Upper lobe of left lung (tissue), 6 donors: ENCODE measurements at regions not wholly inside any gene's neighbourhood (a gene's known extent, or its start where the extent isn't known, plus 50 kb on each side); places are given as distances from the start of the nearest gene placed in this dataset.
"Not testable (repeated sequence)": the region's sequence is repeated elsewhere in the genome, so short reads cannot be mapped to it uniquely, and the experiment has no call there.

ENCODE experiments used
- ATAC-seq, 2 donors: fragments of 200-7000 bp; cut with Tn5 transposase; one replicate each; pipeline ENCODE4 v1.9.1; 2022; ENCODE audit warnings: mild to moderate bottlenecking in 2 of 2, moderate library complexity in 2 of 2; ENCODE audit not compliant: low FRiP score in 2 of 2
- DNase-seq, 2 donors: peaks; one replicate each; pipeline ENCODE4 v3.0.0-alpha.2; 2019 to 2020
- H3K27ac ChIP-seq, 4 donors: fragments of 200-600 bp; sonication (generic); one replicate each; pipeline ENCODE4 v1.5.1; 2016 to 2019
- H3K27me3 ChIP-seq, 4 donors: fragments of 200-600 bp; sonication (generic); one replicate each; pipeline ENCODE4 v1.5.1; 2017 to 2019
- H3K36me3 ChIP-seq, 4 donors: fragments of 200-600 bp; sonication (generic); one replicate each; pipeline ENCODE4 v1.5.1; 2016 to 2019
- H3K4me1 ChIP-seq, 4 donors: fragments of 200-600 bp; sonication (generic); one replicate each; pipeline ENCODE4 v1.5.1; 2018 to 2019
- H3K4me3 ChIP-seq, 4 donors: fragments of 200-600 bp; sonication (generic); one replicate each; pipeline ENCODE4 v1.5.1; 2017 to 2019; ENCODE audit warnings: mild to moderate bottlenecking in 2 of 4, moderate library complexity in 1 of 4
- H3K9me3 ChIP-seq, 4 donors: fragments of 200-600 bp; sonication (generic); one replicate each; pipeline ENCODE4 v1.5.1; 2018 to 2019
- EP300 ChIP-seq, 4 donors: sonication (generic); formaldehyde crosslinking; IDR thresholded peaks; one replicate each; pipeline ENCODE4 v1.5.1; 2017; ENCODE audit warnings: antibody characterized with exemption in 4 of 4, control low read depth in 2 of 4
- POLR2A ChIP-seq, 4 donors: fragments of 450-650 bp; IDR thresholded peaks; one replicate each; pipeline ENCODE4 v1.5.1; 2016 to 2017; ENCODE audit warnings: antibody characterized with exemption in 4 of 4, mild to moderate bottlenecking in 2 of 4
- POLR2AphosphoS5 ChIP-seq, 2 donors: sonication (generic); formaldehyde crosslinking; IDR thresholded peaks; one replicate each; pipeline ENCODE4 v1.5.1; 2017; ENCODE audit warnings: antibody characterized with exemption in 2 of 2
- WGBS, 2 donors: methylation state at CpG; one replicate each; pipeline ENCODE4 v1.1.5; 2017 to 2018; 5-methylcytosine and 5-hydroxymethylcytosine counted together
- TF ChIP-seq, protein P1 (sequence below), 6 experiments: fragments of 450-650 bp in 4 of 6; fragments of 200-600 bp in 2 of 6; sonication (generic) in 2 of 6; IDR thresholded peaks; one replicate each; pipeline ENCODE4 v1.5.1; 2016 to 2019; ENCODE audit warnings: antibody characterized with exemption in 6 of 6
- donor health status: DM: no; HTN: no; CAD: no; lungs with moderate emphysema.
- donor health status: DM: no; HTN: yes; CAD: no; lungs with severe emphysema.

DNA sequence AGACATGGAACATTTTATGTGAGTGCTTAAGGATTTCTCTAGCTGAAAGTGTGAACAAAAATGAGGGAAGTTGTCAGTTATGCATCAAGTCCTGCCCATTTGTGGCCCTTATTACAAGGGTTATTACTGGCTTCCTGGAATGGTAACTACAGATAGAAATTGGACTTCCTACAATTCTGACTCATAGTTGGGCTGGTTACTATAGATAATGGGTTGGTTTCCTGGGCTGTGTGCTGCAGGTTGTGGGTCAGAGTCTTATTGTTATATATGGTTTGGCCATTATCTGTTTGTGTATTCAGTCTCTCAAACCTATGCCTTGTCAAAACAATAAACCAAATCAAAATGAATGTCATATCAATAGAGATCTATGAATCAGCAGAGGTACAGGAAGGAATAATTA, 313.7 kb downstream of the ADAMTS20 start:
- Histone ChIP-seq H3K9me3 (no peaks in the 10 kb centered on the region), H3K4me3 (no peak overlapping the region), H3K27ac (no peak overlapping the region), H3K36me3 (no peaks in the 10 kb centered on the region), H3K4me1 (no peaks in the 10 kb centered on the region), H3K27me3 (no peaks in the 10 kb centered on the region)
- TF ChIP-seq, protein P1, sequence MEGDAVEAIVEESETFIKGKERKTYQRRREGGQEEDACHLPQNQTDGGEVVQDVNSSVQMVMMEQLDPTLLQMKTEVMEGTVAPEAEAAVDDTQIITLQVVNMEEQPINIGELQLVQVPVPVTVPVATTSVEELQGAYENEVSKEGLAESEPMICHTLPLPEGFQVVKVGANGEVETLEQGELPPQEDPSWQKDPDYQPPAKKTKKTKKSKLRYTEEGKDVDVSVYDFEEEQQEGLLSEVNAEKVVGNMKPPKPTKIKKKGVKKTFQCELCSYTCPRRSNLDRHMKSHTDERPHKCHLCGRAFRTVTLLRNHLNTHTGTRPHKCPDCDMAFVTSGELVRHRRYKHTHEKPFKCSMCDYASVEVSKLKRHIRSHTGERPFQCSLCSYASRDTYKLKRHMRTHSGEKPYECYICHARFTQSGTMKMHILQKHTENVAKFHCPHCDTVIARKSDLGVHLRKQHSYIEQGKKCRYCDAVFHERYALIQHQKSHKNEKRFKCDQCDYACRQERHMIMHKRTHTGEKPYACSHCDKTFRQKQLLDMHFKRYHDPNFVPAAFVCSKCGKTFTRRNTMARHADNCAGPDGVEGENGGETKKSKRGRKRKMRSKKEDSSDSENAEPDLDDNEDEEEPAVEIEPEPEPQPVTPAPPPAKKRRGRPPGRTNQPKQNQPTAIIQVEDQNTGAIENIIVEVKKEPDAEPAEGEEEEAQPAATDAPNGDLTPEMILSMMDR (IDR thresholded peaks at IDR 0.05): no peak
- no peak for TF ChIP-seq POLR2A (IDR thresholded peaks at IDR 0.05)
- TF ChIP-seq POLR2AphosphoS5 (IDR thresholded peaks at IDR 0.05): no peak
- no peak for TF ChIP-seq EP300 (IDR thresholded peaks at IDR 0.05)
- DNase-seq (no peak), ATAC-seq (no peak)

DNA sequence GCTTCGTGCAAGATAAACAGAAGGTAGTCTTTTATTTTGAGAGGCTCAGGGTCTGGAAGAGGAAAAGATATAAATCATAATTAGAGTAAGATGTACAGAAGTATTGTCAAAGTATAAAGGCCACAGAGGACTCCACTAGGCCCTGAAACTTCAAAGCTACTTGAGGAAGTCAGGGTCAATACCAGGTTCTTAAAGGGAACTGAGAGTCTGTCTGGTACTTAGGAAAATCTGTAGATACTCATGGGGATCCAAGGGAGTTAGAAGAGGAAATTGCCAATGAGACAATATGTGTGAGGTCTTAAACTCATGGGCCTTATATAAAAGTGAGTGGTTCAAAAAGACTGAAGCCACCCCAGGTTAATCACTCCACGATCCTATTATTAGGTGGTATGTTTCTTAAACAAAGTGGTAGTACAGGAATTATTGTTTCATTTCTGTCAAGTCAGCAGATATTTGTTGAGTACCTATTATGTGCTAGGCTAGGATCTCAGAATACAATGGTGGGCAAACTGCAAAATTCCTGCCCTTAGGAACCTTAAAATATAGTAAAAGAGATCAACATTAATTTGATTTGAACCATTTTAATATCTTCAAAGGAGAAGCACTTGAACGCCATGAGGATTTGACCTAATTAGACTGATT, 314.6 kb downstream of the ADAMTS20 start:
- no peaks in the 10 kb centered on the region for H3K27me3 ChIP-seq
- H3K4me1 ChIP-seq: no peaks in the 10 kb centered on the region
- ATAC-seq (no peak), DNase-seq (no peak)
- H3K9me3 ChIP-seq: no peaks in the 10 kb centered on the region
- TF ChIP-seq, protein P1 (IDR thresholded peaks at IDR 0.05): no peak
- TF ChIP-seq POLR2AphosphoS5 (IDR thresholded peaks at IDR 0.05) (no peak), POLR2A (IDR thresholded peaks at IDR 0.05) (no peak), EP300 (IDR thresholded peaks at IDR 0.05) (no peak)
- whole genome bisulfite sequencing, 2 donors: 88 to 89% methylated on average over 3 of the region's 3 CpGs
- no peak overlapping the region for H3K27ac ChIP-seq
- H3K36me3 ChIP-seq: no peaks in the 10 kb centered on the region
- H3K4me3 ChIP-seq: no peak overlapping the region

DNA sequence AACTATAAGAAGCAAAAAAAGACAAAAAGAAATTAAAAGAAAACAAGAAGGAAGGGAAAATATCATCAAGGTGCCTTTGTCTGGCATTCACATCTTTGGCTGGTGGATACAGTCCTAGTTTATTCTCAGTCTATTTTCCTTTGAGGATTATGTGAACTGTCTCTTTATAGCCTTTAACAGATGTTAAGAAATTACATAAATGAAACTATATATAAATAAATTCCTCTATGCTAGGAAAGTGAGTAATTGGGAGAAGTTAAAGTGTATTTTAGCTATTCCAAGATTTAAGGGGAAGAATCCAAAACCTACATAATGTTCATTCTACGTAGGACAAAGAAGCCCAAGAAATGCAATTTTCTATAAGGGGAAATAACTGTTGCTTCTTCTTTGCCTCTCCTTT, 316.3 kb downstream of the ADAMTS20 start:
- ATAC-seq: no peak
- no peak for DNase-seq
- H3K9me3 ChIP-seq: no peaks in the 10 kb centered on the region
- no peaks in the 10 kb centered on the region for H3K27me3 ChIP-seq
- H3K4me1 ChIP-seq: no peaks in the 10 kb centered on the region
- no peak overlapping the region for H3K4me3 ChIP-seq
- H3K36me3 ChIP-seq: no peaks in the 10 kb centered on the region
- WGBS, 2 donors: 87 to 100% methylated on average over 1 of the region's 1 CpG
- no peak overlapping the region for H3K27ac ChIP-seq
- TF ChIP-seq POLR2A (IDR thresholded peaks at IDR 0.05): no peak
- no peak for TF ChIP-seq EP300 (IDR thresholded peaks at IDR 0.05)
- TF ChIP-seq POLR2AphosphoS5 (IDR thresholded peaks at IDR 0.05): no peak
- TF ChIP-seq, protein P1 (IDR thresholded peaks at IDR 0.05): no peak

DNA sequence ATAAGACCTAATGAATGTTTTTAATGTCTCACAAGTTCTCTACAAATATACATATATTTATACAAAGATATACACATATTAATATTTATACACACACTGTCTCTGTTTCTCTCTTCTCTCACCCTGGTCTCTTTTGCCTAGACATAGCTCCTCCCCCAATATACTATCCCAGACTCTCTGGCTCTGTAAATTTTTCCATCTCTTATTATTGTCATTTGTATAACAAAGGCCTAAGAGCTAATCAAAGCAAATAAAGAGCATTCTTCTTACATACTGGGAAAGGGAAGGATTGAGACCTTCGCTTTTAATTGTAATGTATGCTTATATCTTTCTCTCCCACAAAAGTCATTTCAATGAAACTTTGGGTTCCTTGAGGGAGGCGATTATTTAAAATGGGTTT, 318.1 kb downstream of the ADAMTS20 start:
- no peaks in the 10 kb centered on the region for H3K4me1 ChIP-seq
- no peaks in the 10 kb centered on the region for H3K27me3 ChIP-seq
- H3K36me3 ChIP-seq: no peaks in the 10 kb centered on the region
- WGBS, 2 donors: 88 to 89% methylated on average over 2 of the region's 2 CpGs
- no peak overlapping the region for H3K27ac ChIP-seq
- H3K9me3 ChIP-seq: no peaks in the 10 kb centered on the region
- H3K4me3 ChIP-seq: no peak overlapping the region
- DNase-seq (no peak), ATAC-seq (no peak)
- no peak for TF ChIP-seq POLR2AphosphoS5 (IDR thresholded peaks at IDR 0.05)
- no peak for TF ChIP-seq POLR2A (IDR thresholded peaks at IDR 0.05)
- TF ChIP-seq, protein P1 (IDR thresholded peaks at IDR 0.05): no peak
- no peak for TF ChIP-seq EP300 (IDR thresholded peaks at IDR 0.05)

DNA sequence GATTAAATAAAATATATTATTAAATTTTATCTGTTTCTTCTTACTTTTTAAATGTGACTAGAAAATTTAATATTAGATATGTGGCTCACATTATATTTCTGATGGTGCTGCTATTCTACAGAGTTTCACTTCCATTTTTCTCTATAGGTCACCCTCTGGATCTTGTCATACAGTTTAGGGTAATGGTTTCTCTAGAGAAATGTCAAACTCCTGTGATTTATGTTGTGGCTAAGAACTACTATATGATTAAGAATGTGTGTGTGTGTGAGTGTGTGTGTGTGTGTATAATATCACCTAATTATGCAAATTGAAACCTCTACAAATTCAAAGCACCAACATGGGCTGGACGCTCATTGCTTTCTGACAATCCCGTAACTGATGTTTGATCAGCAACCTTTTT, 325.9 kb downstream of the ADAMTS20 start:
- Histone ChIP-seq H3K9me3 (no peaks in the 10 kb centered on the region), H3K4me1 (no peaks in the 10 kb centered on the region), H3K27ac (no peak overlapping the region), H3K36me3 (no peaks in the 10 kb centered on the region), H3K27me3 (no peaks in the 10 kb centered on the region), H3K4me3 (no peak overlapping the region)
- DNase-seq (no peak), ATAC-seq (no peak)
- WGBS, 2 donors: 93 to 95% methylated on average over 2 of the region's 2 CpGs
- TF ChIP-seq POLR2AphosphoS5 (IDR thresholded peaks at IDR 0.05) (no peak), EP300 (IDR thresholded peaks at IDR 0.05) (no peak)
- TF ChIP-seq, protein P1 (IDR thresholded peaks at IDR 0.05): no peak

DNA sequence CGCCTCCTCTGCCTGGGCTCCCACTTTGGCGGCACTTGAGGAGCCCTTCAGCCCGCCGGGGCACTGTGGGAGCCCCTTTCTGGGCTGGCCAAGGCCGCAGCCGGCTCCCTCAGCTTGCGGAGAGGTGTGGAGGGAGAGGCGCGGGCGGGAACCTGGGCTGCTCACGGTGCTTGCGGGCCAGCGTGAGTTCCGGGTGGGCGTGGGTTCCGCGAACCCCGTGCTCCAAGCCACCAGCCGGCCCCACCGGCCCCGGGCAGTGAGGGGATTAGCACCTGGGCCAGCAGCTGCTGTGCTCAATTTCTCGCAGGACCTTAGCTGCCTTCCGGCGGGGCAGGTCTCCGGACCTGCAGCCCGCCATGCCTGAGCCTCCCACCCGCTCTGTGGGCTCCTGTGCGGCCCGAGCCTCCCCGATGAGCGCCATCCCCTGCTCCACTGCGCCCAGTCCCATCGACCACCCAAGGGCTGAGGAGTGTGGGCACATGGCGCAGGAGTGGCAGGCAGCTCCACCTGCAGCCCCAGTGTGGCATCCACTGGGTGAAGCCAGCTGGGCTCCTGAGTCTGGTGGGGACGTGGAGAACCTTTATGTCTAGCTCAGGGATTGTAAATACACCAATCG, 327.7 kb downstream of the ADAMTS20 start:
- WGBS, 2 donors: 92 to 93% methylated on average over 13 to 35 of the region's 36 CpGs
- not testable (repeated sequence) for H3K27me3 ChIP-seq, H3K4me1 ChIP-seq, ATAC-seq, H3K4me3 ChIP-seq, H3K36me3 ChIP-seq, H3K27ac ChIP-seq, H3K9me3 ChIP-seq
- peak in 1 of 2 donors; percentile 79 for DNase-seq
